Stimulated activated CD8-positive, alpha-beta memory T cell treated with anti-CD3 and anti-CD28 coated beads, Interleukin-15, amount 100 ng/mL, for 48 hours (primary cell): ENCODE measurements at regions not wholly inside any gene's neighbourhood (a gene's known extent, or its start where the extent isn't known, plus 50 kb on each side); places are given as distances from the start of the nearest gene placed in this dataset.

Experiments used
- DNase-seq, 2 donors: peaks; one replicate each; pipeline ENCODE4 v3.0.0-alpha.2; 2020; ENCODE audit warnings: low read depth in 2 of 2

GRCh38 chr11:113634940-113635575 is 71.0 kb downstream of the TMPRSS5 start:
- no peak for DNase-seq

DNA sequence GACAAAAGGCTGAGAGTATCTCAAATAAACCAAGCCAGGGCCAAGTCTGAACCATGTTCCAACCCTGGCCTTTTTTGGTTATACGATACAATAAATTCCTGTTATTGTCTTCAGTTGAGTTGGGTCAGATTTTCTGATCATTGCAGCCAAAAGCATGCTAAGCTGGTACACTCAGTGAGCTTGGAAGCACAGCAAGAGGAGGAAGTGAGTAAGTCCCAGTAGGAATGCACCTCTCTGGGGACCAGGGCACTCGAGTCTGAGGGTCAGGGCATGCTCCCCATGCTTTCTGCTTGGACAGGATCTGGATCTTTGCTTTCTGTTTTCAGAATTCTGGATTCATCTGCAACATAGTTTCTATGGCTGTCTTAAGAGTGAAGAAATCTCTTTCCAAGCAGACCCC is 73.1 kb downstream of the TMPRSS5 start:
- DNase-seq, result no peak

DNA sequence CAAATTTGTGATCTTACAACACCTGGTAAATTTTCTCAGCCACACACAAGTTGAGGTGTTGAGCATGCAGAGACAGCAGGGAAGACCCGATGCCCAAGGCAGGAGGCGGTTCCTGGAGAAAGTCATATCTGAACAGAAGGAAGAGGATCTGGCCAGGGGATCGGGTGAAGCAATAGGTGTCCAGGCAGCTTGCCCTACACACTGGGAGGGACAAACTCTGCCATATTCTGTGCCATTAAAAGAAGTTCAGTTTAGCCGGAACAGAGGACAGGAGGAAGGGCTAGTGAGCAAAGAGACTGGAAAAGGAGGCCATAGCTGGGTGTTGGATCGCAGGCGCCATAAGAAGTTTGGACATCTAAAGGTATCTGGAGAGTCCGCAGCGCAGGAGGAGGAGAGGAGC is 76.5 kb downstream of the TMPRSS5 start:
- DNase-seq, result no peak

GRCh38 chr11:113628912-113629311 is 77.2 kb downstream of the TMPRSS5 start:
- DNase-seq, result no peak

DNA sequence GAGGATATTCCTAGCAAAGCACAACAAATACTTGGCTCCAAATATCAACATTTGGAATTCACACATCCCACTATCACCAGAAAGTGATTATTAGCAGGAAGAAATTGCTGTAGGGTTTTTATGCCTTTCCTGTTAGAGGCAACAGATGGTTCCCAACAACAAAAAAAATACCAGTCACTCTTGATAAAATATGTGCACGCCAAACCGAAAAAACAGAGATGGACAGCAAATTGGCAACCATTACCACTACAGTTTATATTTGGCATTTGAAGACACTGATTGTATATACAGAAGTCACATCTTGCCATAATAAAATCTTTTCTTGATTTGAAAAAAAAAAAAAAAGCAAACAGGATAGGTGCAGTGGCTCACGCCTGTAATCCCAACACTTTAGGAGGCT is 78.2 kb downstream of the TMPRSS5 start:
- DNase-seq, result no peak

DNA sequence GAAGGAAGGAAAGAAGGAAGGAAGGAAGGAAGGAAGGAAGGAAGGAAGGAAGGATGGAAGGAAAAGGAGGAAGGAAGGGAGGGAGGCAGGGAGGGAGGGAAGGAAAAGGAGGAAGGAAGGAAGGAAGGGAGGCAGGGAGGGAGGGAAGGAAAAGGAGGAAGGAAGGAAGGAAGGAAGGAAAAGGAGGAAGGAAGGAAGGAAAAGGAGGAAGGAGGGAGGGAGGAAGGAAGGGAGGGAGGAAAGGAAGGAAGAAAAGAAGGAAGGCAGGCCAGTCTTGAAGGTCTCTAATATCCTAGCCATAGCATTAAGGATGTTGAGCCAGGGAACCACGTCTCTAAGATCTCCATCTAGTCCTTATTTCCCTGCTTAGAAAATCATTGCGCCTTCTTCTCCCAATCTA is 78.8 kb downstream of the TMPRSS5 start:
- no peak for DNase-seq

DNA sequence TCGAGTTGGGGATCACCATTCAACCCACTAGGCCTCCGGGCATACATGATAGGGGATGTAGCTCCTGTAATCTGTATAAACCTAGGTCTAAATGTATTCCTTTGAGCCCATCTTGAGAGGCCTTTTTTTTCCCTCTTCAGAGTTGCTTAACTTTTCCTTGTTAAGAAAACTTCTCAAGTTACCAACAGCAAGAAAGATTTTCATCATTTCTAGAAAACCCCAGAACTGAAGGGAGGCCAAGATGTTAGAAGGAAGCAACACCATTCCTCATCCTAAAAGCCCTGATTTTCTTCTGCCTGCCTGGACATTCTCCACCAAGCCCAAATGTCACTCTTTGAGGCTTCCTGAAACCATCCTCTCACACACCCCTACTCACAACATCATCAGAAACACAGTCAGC is 79.4 kb downstream of the TMPRSS5 start:
- DNase-seq, result no peak

GRCh38 chr11:113623114-113623513 is 83.0 kb downstream of the TMPRSS5 start:
- DNase-seq, result no peak

GRCh38 chr11:113618360-113618759 is 87.7 kb downstream of the TMPRSS5 start:
- DNase-seq, result no peak

DNA sequence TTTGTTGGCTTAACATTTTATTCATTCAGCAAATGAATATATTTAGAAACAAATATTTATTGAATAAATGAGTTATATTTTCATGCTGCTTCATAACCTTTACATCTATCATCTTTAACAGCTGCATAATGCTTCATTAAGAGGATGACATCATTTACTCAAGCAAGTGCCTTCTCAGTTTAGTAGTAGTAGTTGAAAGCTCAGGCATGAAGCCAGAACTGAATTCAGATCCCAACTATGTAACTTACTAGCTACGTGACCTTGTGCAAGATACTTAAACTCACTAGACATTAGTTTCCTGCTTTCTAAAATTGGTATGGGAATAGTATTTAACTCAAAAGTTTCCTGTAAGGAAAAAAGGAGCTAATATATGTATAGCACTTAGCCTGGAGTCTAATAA is 90.3 kb downstream of the TMPRSS5 start:
- DNase-seq, result no peak

- DNase-seq, result no peak
These were observed 91.0 kb downstream of the TMPRSS5 start for GRCh38 chr11:113615098-113615497.

DNA sequence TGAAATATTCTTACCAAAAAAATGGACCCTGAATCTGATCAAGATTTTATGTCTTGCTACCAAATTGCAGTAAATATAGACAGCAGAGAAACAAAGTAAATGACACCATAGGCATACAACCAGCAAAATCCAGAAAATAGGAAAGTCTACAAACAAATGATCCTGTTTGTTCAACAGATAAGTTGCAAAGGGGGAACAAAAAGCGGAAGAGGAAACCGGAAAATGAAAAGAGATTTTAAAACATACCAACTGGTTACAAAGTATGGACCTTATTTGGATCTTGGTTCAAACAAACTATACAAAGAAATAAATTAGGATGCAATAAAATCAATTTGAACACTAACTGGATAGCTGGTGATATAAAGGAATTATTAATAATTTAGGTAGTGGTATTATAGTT is 92.0 kb downstream of the TMPRSS5 start:
- no peak for DNase-seq

GRCh38 chr11:113613619-113614018 is 92.5 kb downstream of the TMPRSS5 start:
- DNase-seq, result no peak

DNA sequence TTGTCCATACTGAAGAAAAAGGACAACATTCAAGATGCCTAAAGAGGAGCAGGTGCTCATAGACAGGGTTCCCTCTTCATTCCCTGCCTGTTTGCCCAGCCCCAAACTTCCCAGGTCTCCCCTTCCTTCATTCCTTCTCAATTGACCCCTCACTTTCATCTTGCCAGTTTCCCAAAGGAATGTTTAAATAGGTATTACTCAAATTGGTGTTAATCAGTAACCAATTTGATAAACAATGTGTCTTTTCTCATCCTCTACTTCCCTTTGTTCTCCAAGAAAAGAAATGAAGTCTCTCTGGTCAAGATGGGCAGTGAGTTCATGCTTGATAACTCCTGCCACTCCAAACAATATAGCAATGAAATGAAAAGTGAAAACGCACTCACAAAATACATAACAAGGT is 101.9 kb downstream of the TMPRSS5 start:
- no peak for DNase-seq

- DNase-seq, result no peak
These were observed 102.6 kb downstream of the TMPRSS5 start for GRCh38 chr11:113603277-113604059.

DNA sequence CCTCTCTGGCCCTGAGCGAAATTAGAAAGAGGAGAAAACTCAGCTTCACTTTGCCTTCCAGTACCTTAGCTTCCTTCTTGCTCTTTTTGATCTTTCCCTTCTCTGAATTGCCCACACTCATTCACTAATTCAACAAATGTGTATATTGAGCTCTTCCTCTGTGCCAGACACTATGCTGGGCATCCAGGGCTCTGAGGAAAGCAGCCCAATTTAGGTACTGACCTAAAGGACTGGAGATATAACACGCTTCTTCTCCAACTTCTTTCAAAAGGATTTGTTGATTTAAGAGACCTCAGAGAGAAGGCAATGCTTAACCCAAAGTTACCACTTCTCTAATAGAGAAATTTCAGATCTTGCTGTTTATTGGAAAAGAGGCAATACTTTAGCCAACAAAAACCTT is 103.6 kb downstream of the TMPRSS5 start:
- DNase-seq, result no peak

DNA sequence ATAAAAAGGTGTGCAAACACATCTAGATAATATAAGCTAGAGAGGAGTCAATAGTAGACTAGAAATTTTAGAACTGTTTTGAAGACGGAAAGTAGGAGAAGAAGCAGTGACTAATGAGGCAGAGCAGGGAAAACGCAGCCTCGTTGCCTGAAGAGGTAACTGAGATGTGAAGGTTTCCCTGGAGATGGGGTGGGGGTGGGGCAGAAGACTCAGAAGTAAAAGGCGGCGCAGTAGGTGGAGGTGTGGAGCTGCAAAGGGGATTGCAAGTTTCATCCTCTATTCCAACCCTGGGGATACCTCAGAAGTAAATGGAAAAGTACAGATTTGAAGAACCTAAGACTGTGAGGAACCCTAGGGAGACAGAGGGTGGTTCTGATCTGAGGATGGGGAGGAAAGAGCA is 109.5 kb downstream of the TMPRSS5 start:
- DNase-seq, result no peak

- DNase-seq, result no peak
These were observed 110.1 kb downstream of the TMPRSS5 start for GRCh38 chr11:113595810-113596594.

DNA sequence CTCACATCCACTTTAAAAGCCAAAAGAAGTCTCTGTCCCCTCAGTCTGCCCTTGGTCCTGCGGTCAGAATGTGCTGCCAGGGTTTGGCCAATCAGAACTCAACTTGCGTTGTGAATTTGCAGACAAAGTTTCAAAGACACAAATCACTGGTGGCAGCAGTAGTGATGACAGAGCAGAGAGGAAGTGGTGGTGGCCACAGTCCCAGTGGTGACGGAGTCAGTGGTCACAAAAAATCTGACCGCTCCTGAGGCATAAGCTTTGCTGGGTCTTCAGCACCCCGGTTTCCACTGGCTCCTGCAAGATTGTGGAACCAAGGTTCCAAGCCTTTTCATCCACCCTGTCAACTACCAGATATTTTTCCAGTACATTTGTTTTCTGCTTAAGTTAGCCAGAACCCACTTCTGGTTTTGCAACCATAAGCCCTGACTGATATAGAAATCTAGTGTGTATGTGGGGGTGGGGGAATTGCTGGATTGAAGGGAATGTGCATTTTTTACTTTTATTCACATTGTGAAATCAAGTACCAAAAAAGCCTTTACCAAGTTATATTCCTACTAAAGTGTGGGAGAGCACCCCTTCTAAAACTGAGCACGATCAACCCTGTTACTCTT is 112.3 kb downstream of the TMPRSS5 start:
- peak; percentile 36 to 53 for DNase-seq

GRCh38 chr11:113591117-113591516 is 115.0 kb downstream of the TMPRSS5 start:
- no peak for DNase-seq

- peak; percentile 18 to 54 for DNase-seq
These were observed 112.1 kb upstream of the DRD2 start for GRCh38 chr11:113587308-113587739.

DNA sequence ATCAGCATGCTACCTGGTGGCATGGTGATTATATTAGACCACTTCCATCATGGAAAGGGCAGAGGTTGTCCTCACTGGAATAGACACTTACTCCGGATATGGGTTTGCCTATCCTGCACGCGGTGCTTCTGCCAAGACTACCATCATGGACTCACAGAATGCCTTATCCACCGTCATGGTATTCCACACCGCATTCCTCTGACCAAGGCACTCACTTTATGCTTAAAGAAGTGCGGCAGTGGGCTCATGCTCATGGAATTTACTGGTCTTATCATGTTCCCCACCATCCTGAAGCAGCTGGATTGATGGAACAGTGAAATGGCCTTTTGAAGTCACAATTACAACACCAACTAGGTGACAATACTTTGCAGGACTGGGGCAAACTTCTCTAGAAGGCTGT is 109.2 kb upstream of the DRD2 start:
- DNase-seq, result no peak
